Stimulated activated naive CD8-positive, alpha-beta T cell treated with anti-CD3 and anti-CD28 coated beads, Interleukin-15, amount 100 ng/mL, for 72 hours (primary cell): ENCODE measurements at regions not wholly inside any gene's neighbourhood (a gene's known extent, or its start where the extent isn't known, plus 50 kb on each side); places are given as distances from the start of the nearest gene placed in this dataset.
"Not testable (repeated sequence)": the region's sequence is repeated elsewhere in the genome, so short reads cannot be mapped to it uniquely, and the experiment has no call there.

Experiments
- ATAC-seq: fragments of 150-1000 bp; cut with Tn5 transposase; 2 replicates; pipeline ENCODE4 v1.10.0; 2021; ENCODE audit warnings: mild to moderate bottlenecking, moderate library complexity
- DNase-seq, 2 donors: peaks; one replicate each; pipeline ENCODE4 v3.0.0; 2021 to 2022
- H3K27ac Mint-ChIP-seq, 2 donors: one replicate each; pipeline ENCODE4 v1.8.0; 2022; ENCODE audit warnings: mild to moderate bottlenecking in 2 of 2, mixed read lengths in 2 of 2, moderate library complexity in 2 of 2
- H3K27me3 Mint-ChIP-seq: one replicate; pipeline ENCODE4 v1.8.0; 2022; ENCODE audit warnings: mixed read lengths
- H3K4me1 Mint-ChIP-seq: one replicate; pipeline ENCODE4 v1.8.0; 2022; ENCODE audit warnings: mild to moderate bottlenecking, mixed read lengths
- H3K4me3 Mint-ChIP-seq, 2 donors: one replicate each; pipeline ENCODE4 v1.8.0; 2022; ENCODE audit warnings: mild to moderate bottlenecking in 2 of 2, mixed read lengths in 2 of 2, moderate library complexity in 1 of 2
- H3K9me3 Mint-ChIP-seq, 2 donors: one replicate each; pipeline ENCODE4 v1.8.0; 2022; ENCODE audit warnings: mixed read lengths in 2 of 2

DNA sequence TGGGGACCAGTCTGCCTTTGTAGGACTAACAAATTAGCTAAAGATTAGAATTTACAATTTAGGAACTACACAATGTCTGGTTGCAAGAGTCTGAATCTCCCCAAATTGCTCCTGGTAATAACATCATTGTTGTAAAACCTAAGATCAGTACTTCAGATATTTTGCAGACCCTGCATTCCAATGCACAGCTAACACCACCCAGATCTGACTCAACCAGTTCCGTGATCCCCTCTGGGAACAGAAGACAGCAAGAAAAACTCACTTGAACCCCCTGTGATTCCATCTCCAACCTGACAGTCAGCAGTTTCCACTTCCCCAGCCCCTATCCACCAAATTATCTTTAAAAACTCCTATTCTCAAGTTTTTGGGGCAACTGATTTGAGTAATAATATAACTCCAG is 201.9 kb upstream of the ARPP21 start:
- H3K9me3 Mint-ChIP-seq: no peaks in the 10 kb centered on the region
- H3K4me3 Mint-ChIP-seq: no peak overlapping the region
- H3K27me3 Mint-ChIP-seq: no peaks in the 10 kb centered on the region
- H3K27ac Mint-ChIP-seq: no peak overlapping the region
- DNase-seq (no peak), ATAC-seq (no peak)
- H3K4me1 Mint-ChIP-seq: no peaks in the 10 kb centered on the region

DNA sequence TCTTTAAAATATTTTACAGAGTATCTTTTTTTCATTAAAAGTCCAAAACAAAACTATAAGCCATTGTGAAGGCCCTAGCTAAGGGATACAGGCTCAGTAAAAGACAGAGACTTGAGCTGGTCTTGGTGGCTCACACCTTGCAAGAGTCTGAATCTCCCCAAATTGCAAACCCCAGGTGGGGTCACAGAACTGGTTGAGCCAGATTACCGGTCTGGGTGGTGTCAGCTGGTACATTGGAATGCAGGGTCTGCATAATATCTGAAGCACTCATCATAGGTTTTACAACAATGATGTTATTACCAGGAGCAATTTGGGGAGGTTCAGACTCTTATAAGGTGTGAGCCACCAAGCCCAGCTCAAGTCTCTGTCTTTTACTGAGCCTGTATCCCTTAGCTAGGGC is 201.2 kb upstream of the ARPP21 start:
- DNase-seq (no peak), ATAC-seq (no peak)
- H3K9me3 Mint-ChIP-seq: no peaks in the 10 kb centered on the region
- no peaks in the 10 kb centered on the region for H3K4me1 Mint-ChIP-seq
- no peak overlapping the region for H3K27ac Mint-ChIP-seq
- H3K27me3 Mint-ChIP-seq: no peaks in the 10 kb centered on the region
- H3K4me3 Mint-ChIP-seq: no peak overlapping the region

DNA sequence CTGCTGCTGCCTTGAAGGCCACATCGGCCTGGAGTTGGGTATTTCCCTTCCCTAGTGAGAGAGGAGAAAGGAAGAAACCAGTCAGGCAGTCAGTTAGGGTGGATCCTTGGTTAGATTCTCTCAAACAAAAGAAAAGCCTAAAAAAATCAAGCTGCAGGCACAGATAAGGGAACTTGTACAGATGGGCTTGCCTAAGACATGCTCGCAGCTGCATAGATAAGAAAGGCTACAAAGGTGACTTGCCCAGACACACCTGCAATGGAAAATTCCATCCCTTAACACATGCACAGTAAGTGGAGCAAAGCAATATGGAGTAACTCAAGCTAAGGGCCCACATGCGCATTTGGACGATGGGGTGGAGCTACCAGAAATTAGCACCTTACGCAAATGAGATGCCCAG is 199.7 kb upstream of the ARPP21 start:
- ATAC-seq: no peak
- H3K27ac Mint-ChIP-seq: peak overlapping the region in 1 of 2 donors; percentile 20
- H3K4me1 Mint-ChIP-seq: no peaks in the 10 kb centered on the region
- no peak overlapping the region for H3K4me3 Mint-ChIP-seq
- H3K9me3 Mint-ChIP-seq: peaks cover 0 to 4% of the 10 kb centered on the region in 2 donors
- no peaks in the 10 kb centered on the region for H3K27me3 Mint-ChIP-seq
- no peak for DNase-seq

DNA sequence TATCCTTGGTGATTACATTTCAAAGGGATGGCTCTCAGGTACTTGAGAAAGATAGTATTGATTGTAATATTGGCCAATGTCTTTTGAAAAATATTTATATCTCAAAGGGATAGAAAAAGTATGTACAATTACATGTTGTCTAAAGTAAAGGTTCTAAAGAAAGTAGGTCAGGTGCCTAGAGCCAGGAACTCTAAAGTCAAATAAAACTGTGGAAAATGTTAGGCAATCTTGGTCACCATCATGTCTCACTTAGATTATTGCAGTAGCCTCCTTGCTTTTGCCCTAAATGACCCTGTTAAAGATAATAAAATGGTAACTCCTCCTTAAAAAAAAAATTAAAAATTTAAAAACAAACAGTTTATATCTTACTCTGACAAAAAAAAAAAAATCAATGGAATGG is 198.5 kb upstream of the ARPP21 start:
- no peaks in the 10 kb centered on the region for H3K27me3 Mint-ChIP-seq
- H3K27ac Mint-ChIP-seq: no peak overlapping the region
- H3K9me3 Mint-ChIP-seq: peaks cover 0 to 4% of the 10 kb centered on the region in 2 donors
- ATAC-seq (no peak), DNase-seq (no peak)
- H3K4me1 Mint-ChIP-seq: no peaks in the 10 kb centered on the region
- H3K4me3 Mint-ChIP-seq: no peak overlapping the region

DNA sequence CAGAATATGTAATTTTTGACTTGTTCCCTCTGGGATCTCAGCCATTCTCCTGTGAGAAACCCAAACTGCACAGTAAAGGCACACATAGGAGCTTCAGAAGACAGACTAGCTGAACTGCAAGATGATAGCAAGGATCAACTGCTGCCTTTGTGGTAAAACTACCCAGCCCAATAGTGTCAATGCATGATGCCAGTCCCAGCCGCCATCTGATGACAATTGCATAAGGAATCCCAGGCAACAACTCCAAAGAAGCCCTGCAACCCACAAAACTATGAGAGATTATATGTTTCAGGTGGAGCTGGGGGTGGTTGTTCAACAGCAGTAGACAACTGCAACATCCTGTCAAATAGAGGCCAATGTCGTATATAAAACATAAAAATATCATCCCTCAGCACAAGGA is 192.4 kb upstream of the ARPP21 start:
- peaks cover 0 to 4% of the 10 kb centered on the region in 2 donors for H3K9me3 Mint-ChIP-seq
- no peaks in the 10 kb centered on the region for H3K27me3 Mint-ChIP-seq
- no peak overlapping the region for H3K4me3 Mint-ChIP-seq
- no peak for DNase-seq
- no peak for ATAC-seq
- H3K27ac Mint-ChIP-seq: no peak overlapping the region
- no peaks in the 10 kb centered on the region for H3K4me1 Mint-ChIP-seq

DNA sequence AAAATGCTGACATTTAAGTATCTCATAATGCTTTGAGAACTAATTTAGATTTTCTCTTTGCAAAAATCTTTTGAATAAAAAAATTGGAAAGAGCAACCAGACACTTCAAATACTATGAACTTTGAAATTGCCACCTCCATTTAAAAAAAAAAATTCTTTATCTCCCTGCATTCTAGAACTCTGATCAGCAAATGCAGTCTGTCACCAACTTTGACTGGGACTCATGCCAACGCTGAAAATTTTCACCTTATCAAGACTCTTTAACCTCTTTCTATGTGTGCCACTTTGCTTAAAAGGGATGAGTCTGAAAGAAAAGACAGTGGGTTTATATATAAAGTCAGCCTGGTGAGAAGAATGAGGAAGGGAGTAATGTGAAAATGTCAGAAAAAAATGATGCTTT is 191.2 kb upstream of the ARPP21 start:
- Mint-ChIP-seq H3K9me3 (peaks cover 0 to 4% of the 10 kb centered on the region in 2 donors), H3K27ac (no peak overlapping the region), H3K4me1 (no peaks in the 10 kb centered on the region), H3K27me3 (no peaks in the 10 kb centered on the region), H3K4me3 (no peak overlapping the region)
- ATAC-seq (no peak), DNase-seq (no peak)

DNA sequence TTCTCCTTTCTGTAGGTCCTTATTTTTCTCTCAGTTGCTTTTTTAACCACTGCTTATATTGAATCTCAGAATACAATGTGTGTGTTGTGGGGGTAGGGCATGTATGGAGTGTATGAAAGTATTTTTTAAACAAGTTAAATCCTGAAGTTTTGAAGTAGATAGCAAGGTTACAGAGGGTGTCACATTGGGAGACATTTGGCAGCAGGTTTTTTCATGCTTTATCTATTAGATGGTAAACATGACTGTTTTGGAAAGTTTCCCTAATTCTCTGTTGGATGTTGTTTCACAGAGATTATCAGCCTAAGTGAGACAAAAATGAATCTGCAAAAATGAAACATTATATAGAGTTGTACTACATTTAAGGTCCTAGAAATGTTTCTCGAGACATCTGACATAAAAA is 190.6 kb upstream of the ARPP21 start:
- Mint-ChIP-seq H3K27ac (no peak overlapping the region), H3K4me1 (no peaks in the 10 kb centered on the region)
- DNase-seq: no peak

DNA sequence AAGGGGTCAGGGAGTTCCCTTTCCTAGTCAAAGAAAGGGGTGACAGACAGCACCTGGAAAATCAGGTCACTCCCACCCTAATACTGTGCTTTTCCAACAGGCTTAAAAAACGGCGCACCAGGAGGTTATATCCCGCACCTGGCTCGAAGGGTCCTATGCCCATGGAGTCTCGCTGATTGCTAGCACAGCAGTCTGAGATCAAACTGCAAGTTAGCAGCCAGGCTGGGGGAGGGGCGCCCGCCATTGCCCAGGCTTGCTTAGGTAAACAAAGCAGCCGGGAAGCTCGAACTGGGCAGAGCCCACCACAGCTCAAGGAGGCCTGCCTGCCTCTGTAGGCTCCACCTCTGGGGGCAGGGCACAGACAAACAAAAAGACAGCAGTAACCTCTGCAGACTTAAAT is 184.5 kb upstream of the ARPP21 start:
- not testable (repeated sequence) for ATAC-seq

More for the DNA sequence above, 190.6 kb upstream of the ARPP21 start:
- H3K4me3 Mint-ChIP-seq: no peak overlapping the region
- H3K9me3 Mint-ChIP-seq: peaks cover 4 to 5% of the 10 kb centered on the region in 2 donors
- no peak for ATAC-seq
- no peaks in the 10 kb centered on the region for H3K27me3 Mint-ChIP-seq

DNA sequence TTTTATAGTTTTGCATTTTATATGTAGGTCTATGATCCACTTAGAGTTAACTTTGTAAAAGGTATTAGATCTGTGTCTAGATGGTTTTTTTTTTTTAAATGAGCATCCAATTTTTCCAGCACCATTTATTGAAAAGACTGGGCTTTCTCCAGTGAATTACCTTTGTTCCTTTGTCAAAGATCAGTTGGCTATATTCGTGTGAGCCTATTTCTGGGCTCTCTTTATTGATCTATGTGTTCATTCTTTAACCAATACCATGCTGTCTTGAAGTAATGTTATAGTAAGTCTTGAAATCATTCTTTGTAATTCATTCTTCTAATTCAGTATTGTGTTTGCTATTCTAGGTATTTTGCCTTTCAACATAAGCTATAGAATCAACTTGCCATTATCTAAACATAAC is 165.4 kb upstream of the ARPP21 start:
- H3K27me3 Mint-ChIP-seq: no peaks in the 10 kb centered on the region
- H3K9me3 Mint-ChIP-seq: peaks cover 4 to 9% of the 10 kb centered on the region in 2 donors
- DNase-seq (no peak), ATAC-seq (no peak)
- no peaks in the 10 kb centered on the region for H3K4me1 Mint-ChIP-seq
- H3K4me3 Mint-ChIP-seq: no peak overlapping the region
- no peak overlapping the region for H3K27ac Mint-ChIP-seq

More for the DNA sequence above, 184.5 kb upstream of the ARPP21 start:
- H3K27me3 Mint-ChIP-seq, DNase-seq, H3K27ac Mint-ChIP-seq, H3K4me3 Mint-ChIP-seq, H3K4me1 Mint-ChIP-seq: not testable (repeated sequence)
- H3K9me3 Mint-ChIP-seq: peaks cover 12 to 22% of the 10 kb centered on the region in 2 donors

DNA sequence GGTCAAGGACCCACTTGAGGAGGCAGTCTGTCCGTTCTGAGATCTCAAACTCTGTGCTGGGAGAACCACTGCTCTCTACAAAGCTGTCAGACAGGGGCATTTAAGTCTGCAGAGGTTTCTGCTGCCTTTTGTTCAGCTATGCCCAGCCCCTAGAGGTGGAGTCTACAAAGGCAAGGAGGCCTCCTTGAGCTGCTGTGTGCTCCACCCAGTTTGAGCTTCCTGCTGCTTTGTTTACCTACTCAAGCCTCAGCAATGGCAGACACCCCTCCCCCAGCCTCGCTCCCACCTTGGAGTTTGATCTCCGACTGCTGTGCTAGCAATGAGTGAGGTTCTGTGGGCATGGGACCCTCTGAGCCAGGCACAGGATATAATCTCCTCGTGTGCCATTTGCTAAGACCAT is 156.8 kb upstream of the ARPP21 start:
- not testable (repeated sequence) for H3K27me3 Mint-ChIP-seq, ATAC-seq, H3K4me1 Mint-ChIP-seq, H3K4me3 Mint-ChIP-seq, DNase-seq, H3K27ac Mint-ChIP-seq
- H3K9me3 Mint-ChIP-seq: peaks cover 0 to 14% of the 10 kb centered on the region in 2 donors

DNA sequence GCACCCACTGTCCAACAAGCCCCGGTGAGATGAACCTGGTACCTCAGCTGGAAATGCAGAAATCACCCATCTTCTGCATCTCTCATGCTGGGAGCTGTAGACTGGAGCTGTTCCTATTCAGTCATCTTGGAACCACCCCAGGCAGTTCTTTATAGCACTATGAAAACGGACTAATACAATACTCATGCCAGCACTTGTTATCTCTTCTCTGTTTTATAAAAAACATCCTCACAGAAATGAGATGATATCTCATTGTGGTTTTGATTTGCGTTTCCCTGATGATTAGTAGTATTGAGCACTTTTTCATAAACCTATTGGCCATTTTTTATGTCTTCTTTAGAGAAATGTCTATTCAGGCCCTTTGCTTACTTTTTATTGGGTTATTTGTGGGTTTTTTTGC is 156.2 kb upstream of the ARPP21 start:
- Mint-ChIP-seq H3K4me3 (no peak overlapping the region), H3K27ac (no peak overlapping the region), H3K4me1 (no peaks in the 10 kb centered on the region), H3K9me3 (peaks cover 0 to 14% of the 10 kb centered on the region in 2 donors), H3K27me3 (no peaks in the 10 kb centered on the region)
- ATAC-seq: no peak
- DNase-seq: no peak

DNA sequence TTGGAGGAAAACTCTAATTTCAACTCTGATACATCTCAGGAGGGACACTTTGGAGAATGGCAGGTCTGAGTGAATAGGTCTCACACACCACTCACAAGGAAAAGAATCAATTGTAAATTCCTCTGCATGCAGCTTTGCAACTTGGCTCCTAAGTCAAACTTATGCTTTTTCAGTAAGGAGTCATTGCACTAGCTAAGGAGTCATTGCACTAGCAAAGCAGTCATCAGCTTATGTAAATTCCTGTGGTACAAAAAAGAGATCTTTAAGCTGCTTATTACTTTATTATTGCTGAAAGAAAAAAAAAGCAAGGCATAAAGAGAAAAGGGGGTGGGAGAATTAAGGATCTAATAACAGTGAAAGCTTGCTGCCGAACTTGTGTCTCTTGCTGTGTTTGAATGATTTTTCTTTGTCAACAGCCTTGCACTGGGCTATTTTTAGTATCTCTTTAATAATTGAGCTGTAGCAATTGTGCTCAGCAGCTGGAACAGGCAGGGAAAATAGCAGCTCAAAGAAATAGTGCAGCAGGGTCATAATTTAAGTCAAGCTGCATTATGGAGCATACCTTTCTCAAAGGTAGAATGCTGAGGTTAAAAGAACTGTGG is 154.3 kb upstream of the ARPP21 start:
- Mint-ChIP-seq H3K4me1 (no peaks in the 10 kb centered on the region), H3K27me3 (no peaks in the 10 kb centered on the region), H3K9me3 (peaks cover 0 to 9% of the 10 kb centered on the region in 2 donors), H3K27ac (no peak overlapping the region), H3K4me3 (no peak overlapping the region)
- DNase-seq (no peak), ATAC-seq (no peak)

DNA sequence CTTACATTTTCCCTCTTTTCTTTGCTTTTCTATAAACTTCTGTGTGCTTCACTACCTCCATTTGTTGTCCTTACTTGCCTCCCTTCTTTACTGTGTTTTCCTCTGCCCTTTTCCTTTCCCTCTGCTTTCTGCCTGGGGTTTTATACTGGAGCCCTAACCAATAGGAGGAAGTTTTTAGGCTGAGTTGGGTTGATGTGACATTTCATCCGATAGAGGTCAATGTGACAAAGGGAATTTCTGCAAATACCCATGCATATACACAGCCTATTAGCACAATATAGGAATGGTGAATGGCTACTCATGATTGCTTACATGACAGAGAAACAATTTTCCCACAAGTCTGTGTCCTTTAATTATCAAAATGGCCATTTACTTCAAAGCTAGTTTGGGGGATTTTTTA is 153.0 kb upstream of the ARPP21 start:
- no peak for ATAC-seq
- Mint-ChIP-seq H3K27me3 (no peaks in the 10 kb centered on the region), H3K4me3 (no peak overlapping the region)

DNA sequence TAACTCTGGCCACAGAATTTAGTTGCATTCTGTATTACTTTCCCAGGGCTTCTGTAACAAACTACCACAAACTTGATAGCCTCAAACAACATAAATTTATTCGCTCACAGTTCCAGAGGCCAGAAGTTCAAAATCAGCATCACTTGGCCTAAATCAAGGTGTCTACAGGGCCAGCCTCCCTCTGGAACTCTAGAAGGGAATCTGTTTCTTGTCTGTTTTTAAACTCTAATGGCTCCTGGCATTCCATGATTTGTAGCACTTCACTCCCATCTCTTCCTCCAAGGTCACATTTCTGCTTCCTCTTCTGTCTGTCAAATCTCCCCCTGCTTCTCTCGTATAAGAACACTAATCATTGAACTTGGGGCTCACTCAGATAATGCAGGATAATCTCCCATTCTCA is 151.9 kb upstream of the ARPP21 start:
- H3K9me3 Mint-ChIP-seq: no peaks in the 10 kb centered on the region
- H3K4me1 Mint-ChIP-seq: no peaks in the 10 kb centered on the region
- ATAC-seq (no peak), DNase-seq (no peak)
- H3K27me3 Mint-ChIP-seq: no peaks in the 10 kb centered on the region
- no peak overlapping the region for H3K4me3 Mint-ChIP-seq
- H3K27ac Mint-ChIP-seq: no peak overlapping the region

More for the DNA sequence above, 153.0 kb upstream of the ARPP21 start:
- H3K9me3 Mint-ChIP-seq: no peaks in the 10 kb centered on the region
- H3K4me1 Mint-ChIP-seq: no peaks in the 10 kb centered on the region
- no peak for DNase-seq
- H3K27ac Mint-ChIP-seq: no peak overlapping the region

DNA sequence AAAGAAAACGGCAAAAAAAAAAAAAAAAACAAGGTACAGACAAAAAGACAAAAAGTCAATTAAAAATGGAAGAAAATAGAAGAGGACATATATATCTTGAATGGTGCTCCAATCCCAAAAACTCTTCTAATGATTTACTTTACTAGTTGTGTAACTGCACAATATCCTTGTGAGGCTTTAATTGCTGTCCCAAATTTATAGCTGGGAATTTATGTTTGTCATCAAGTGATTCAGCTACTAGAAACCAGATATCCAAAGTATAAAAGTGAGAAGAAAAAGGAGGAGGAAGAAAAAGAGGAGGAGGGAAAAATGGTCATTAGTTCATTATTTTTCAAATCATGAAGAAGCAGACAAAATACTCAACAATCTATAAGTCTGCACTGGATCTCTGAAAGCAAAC is 150.8 kb upstream of the ARPP21 start:
- H3K27ac Mint-ChIP-seq: no peak overlapping the region
- no peaks in the 10 kb centered on the region for H3K9me3 Mint-ChIP-seq
- H3K4me3 Mint-ChIP-seq: no peak overlapping the region
- DNase-seq (no peak), ATAC-seq (no peak)
- no peaks in the 10 kb centered on the region for H3K27me3 Mint-ChIP-seq
- no peaks in the 10 kb centered on the region for H3K4me1 Mint-ChIP-seq

DNA sequence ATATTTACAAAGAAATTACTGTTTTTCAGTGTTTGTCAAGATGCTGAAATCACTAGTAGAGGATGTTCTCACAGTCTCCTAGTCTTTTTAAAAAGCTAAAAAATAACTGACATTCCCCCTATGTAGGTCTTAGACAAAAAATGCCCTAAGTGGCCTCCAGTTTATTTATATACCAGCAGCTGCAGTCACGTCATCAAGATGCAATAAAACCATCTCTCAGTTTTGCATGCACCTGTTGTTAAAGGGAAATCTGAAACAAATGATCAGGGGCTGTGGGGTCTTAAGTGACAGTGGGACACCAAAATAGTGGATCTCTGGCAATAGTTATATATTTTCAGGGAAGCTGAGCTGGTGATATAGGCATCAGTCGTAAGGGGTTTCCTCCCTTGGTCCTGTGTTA is 146.5 kb upstream of the ARPP21 start:
- Mint-ChIP-seq H3K9me3 (no peaks in the 10 kb centered on the region), H3K27ac (no peak overlapping the region), H3K4me3 (no peak overlapping the region), H3K27me3 (no peaks in the 10 kb centered on the region), H3K4me1 (no peaks in the 10 kb centered on the region)
- no peak for ATAC-seq
- no peak for DNase-seq

DNA sequence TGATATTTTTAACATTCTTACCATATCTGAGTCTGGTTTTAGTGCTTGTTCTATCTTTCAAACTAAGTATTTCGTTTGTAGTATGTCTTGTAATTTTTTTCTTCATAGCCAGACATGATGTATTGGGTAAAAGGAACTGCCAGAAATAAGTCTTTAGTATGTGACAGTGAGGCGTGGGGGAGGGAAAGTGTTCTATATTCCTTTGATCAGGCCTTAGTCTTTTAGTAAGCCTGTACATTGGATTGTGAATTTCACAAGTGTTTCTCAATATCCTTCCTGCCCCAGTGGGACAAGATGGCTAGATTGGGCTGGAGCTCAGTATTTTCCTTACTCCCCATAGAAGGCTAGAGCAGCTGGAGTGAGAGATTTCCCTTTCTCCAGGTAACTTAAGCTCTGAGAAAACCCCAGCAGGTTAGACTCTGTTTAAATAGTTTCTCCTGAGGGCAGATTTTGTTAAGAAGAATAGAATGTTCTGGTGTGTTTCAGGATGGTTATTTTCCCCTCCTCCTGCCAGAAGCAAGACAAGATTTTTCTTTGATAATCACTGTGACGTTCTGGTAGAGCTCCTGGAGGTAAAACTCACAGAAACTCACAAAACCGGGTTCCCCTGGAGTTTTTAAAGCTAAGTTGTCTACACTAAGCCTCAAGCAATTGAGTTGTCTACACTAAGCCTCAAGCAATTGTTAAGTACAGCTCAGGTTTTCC is 140.7 kb upstream of the ARPP21 start:
- DNase-seq: no peak
- Mint-ChIP-seq H3K27ac (no peak overlapping the region), H3K4me1 (no peaks in the 10 kb centered on the region), H3K4me3 (no peak overlapping the region), H3K27me3 (no peaks in the 10 kb centered on the region), H3K9me3 (peaks cover 0 to 6% of the 10 kb centered on the region in 2 donors)
- no peak for ATAC-seq
